Endothelial cell (in vitro differentiated cells): ENCODE measurements at regions not wholly inside any gene's neighbourhood (a gene's known extent, or its start where the extent isn't known, plus 50 kb on each side); places are given as distances from the start of the nearest gene placed in this dataset.

Source experiments
- DNase-seq: peaks from one replicate; pipeline ENCODE4 v3.0.0; 2021; ENCODE audit warnings: low spot score
- H3K27ac Mint-ChIP-seq: one replicate; pipeline ENCODE4 v1.8.0; 2021; ENCODE audit warnings: mixed read lengths, inconsistent platforms; ENCODE audit not compliant: unreplicated experiment
- H3K27me3 Mint-ChIP-seq: one replicate; pipeline ENCODE4 v1.8.0; 2021; ENCODE audit warnings: mild to moderate bottlenecking, moderate library complexity, mixed read lengths, inconsistent platforms; ENCODE audit not compliant: unreplicated experiment
- H3K36me3 Mint-ChIP-seq: one replicate; pipeline ENCODE4 v1.8.0; 2021; ENCODE audit warnings: mild to moderate bottlenecking, low read depth, mixed read lengths, inconsistent platforms; ENCODE audit not compliant: unreplicated experiment
- H3K4me1 Mint-ChIP-seq: one replicate; pipeline ENCODE4 v1.8.0; 2021; ENCODE audit warnings: mild to moderate bottlenecking, mixed read lengths, inconsistent platforms; ENCODE audit not compliant: unreplicated experiment
- H3K4me3 Mint-ChIP-seq: one replicate; pipeline ENCODE4 v1.8.0; 2021; ENCODE audit warnings: mild to moderate bottlenecking, mixed read lengths, inconsistent platforms; ENCODE audit not compliant: unreplicated experiment
- H3K9me3 Mint-ChIP-seq: one replicate; pipeline ENCODE4 v1.8.0; 2021; ENCODE audit warnings: mixed read lengths, inconsistent platforms; ENCODE audit not compliant: unreplicated experiment
- TF ChIP-seq, protein P1 (sequence below): fragments of 200-600 bp; sonication (generic); IDR thresholded peaks from one replicate; pipeline ENCODE4 v1.5.0; 2021; ENCODE audit warnings: antibody characterized with exemption; ENCODE audit not compliant: unreplicated experiment

DNA sequence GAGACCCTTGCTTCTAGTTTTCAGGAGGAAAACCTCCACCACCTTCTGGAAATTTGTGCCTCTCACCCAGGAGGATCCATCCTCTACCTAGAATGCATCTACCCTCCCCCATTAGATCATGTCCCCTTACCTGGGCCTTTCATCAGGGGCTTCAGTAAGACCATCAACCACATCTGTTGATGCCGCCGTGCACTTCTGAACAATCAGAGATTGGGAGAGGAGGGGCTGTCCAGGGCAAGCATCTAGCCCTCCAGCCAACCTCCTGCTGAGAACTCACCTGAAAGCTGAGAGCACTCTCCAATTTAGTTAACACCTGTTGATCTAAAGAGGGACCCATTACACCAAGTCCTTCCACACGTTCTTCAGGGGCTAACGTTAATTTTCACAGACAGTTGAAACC is 57.6 kb upstream of the PIK3CG start:
- TF ChIP-seq, protein P1, sequence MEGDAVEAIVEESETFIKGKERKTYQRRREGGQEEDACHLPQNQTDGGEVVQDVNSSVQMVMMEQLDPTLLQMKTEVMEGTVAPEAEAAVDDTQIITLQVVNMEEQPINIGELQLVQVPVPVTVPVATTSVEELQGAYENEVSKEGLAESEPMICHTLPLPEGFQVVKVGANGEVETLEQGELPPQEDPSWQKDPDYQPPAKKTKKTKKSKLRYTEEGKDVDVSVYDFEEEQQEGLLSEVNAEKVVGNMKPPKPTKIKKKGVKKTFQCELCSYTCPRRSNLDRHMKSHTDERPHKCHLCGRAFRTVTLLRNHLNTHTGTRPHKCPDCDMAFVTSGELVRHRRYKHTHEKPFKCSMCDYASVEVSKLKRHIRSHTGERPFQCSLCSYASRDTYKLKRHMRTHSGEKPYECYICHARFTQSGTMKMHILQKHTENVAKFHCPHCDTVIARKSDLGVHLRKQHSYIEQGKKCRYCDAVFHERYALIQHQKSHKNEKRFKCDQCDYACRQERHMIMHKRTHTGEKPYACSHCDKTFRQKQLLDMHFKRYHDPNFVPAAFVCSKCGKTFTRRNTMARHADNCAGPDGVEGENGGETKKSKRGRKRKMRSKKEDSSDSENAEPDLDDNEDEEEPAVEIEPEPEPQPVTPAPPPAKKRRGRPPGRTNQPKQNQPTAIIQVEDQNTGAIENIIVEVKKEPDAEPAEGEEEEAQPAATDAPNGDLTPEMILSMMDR = no peak
- Mint-ChIP-seq H3K27ac (no peak overlapping the region), H3K9me3 (peaks cover 4% of the 10 kb centered on the region), H3K36me3 (no peaks in the 10 kb centered on the region), H3K27me3 (peaks cover 3% of the 10 kb centered on the region), H3K4me3 (no peak overlapping the region), H3K4me1 (peaks cover 2% of the 10 kb centered on the region)
- DNase-seq = no peak

DNA sequence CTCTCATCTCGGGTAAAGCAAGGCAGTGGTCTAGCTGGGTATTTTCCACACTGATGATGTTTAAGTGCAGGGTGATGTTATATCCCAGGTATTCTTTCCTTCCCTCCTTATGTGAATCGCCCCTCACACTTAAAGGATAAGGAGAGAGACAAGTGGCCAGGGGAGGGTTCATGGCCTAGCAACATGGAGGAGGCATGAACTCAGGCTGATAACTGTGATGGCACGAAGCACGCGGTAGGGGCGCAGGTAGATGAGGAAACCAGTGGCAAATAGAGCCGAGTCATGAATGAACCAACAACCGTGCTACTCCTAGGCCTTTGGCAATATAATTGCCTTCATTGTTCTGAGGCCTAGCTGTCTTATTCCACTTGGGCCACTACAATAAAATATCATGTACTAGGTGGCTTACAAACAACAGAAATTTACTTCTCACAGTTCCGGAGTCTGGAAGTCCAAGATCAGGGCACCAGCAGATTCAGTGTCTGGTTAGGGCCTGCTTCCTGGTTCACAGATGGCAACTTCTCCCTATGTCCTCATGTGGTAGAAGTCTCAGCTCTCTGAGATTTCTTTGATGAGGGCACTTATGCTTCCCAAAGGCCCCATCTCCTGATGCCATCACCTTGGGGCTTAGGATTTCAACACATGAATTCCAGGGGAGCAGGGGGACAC is 56.0 kb upstream of the PIK3CG start:
- Mint-ChIP-seq H3K9me3 (peaks cover 4% of the 10 kb centered on the region), H3K4me3 (peak overlapping the region; percentile 37), H3K36me3 (no peaks in the 10 kb centered on the region), H3K27me3 (peaks cover 3% of the 10 kb centered on the region), H3K27ac (no peak overlapping the region), H3K4me1 (peaks cover 12% of the 10 kb centered on the region)
- TF ChIP-seq, protein P1 = no peak
- DNase-seq = no peak

DNA sequence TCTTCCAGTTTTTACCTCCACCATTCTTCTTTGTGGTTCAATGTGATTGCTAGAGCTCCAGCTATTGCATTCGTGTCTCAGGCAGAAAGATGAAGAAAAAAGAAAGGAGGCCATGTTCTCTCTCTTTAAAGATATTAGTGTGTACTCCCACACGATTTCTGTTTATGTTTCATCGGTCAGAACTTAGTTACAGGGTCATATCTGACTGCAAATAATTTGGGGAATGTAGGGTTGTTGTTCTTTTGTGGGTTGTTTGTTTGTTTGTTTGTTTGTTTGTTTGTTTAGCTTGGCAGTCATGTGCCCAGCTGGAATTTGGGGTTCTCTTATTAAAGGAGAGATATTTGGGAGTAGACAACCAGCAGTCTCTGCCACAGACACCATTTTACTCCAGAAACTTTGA is 53.6 kb upstream of the PIK3CG start:
- Mint-ChIP-seq H3K27me3 (peaks cover 2% of the 10 kb centered on the region), H3K36me3 (no peaks in the 10 kb centered on the region), H3K9me3 (no peaks in the 10 kb centered on the region), H3K27ac (peak overlapping the region; percentile 3), H3K4me1 (peaks cover 29% of the 10 kb centered on the region), H3K4me3 (no peak overlapping the region)
- DNase-seq = no peak
- TF ChIP-seq, protein P1 = no peak

DNA sequence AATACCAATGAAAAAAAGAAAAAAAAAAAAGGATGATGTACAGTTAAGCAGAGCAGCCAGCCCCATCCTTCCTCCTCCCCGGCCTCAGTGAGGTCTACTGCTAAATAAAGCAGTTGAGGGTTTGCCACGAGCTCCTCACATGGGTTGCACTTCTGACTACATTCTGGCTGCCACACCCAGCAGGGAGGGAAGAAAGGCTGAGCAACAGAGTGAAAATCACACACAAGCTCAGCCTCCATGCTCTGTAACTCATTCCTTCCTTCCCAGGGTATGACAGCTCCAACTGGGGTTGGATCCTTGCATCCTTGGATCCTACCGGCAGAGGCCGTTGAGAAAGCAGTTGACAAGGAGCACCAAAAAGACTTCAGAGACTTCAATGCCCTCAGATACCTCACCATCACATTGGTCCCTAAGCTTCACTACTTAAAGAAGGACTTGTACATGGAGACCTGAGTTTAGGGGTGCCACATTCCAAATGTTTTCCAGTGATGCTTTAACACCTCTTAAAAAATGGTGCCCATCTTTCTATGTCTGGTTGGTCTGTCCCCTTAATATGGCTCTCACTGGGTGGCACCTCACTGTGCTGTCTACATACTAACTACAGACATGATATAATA is 52.9 kb upstream of the PIK3CG start:
- TF ChIP-seq, protein P1 = no peak
- Mint-ChIP-seq H3K9me3 (no peaks in the 10 kb centered on the region), H3K36me3 (no peaks in the 10 kb centered on the region), H3K4me3 (no peak overlapping the region), H3K27ac (no peak overlapping the region), H3K27me3 (peaks cover 2% of the 10 kb centered on the region), H3K4me1 (peaks cover 29% of the 10 kb centered on the region)
- DNase-seq = no peak

DNA sequence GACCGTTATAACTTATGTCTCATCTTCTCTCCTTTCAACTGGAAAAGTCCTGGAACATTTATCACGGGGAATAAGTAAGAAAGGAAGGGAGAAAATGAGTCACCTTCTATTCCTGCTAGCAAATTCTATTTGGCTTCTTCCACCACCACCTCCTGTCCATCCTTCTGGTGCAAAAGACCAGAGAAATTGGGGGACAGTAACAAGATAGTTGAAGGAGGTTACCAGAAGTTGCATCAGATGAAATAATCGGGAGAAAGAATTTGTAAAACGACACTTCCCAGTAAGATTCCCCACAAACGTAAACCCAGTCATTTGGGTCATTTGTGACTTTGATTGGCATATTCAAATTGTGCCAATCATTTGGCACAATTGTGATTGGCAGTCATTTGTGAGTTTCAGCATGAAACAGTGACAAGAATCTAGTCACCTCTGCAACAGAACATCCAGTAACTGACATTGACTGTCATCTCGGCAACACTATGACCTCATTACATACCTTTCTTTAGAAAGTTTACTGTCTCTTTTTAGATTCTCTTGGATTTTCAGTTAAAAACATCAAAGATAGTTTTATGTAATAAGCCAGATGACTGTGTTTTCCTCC is 51.3 kb upstream of the PIK3CG start:
- DNase-seq = no peak
- TF ChIP-seq, protein P1 = no peak
- Mint-ChIP-seq H3K9me3 (no peaks in the 10 kb centered on the region), H3K27ac (peak overlapping the region; percentile 82), H3K27me3 (peaks cover 2% of the 10 kb centered on the region), H3K4me1 (peaks cover 29% of the 10 kb centered on the region), H3K4me3 (no peak overlapping the region), H3K36me3 (no peaks in the 10 kb centered on the region)
